Memory B cell (primary cell): ENCODE measurements at regions not wholly inside any gene's neighbourhood (a gene's known extent, or its start where the extent isn't known, plus 50 kb on each side); places are given as distances from the start of the nearest gene placed in this dataset.
A peak's percentile ranks its signal among the peaks of the same experiment; 100 is the strongest.

ENCODE experiments used
- ATAC-seq: fragments of 150-1000 bp; cut with Tn5 transposase; 2 replicates; pipeline ENCODE4 v1.10.0; 2021; ENCODE audit warnings: low read depth, mild to moderate bottlenecking, moderate library complexity
- DNase-seq, 2 donors: peaks; one replicate each; pipeline ENCODE4 v3.0.0; 2022; ENCODE audit warnings: low spot score in 2 of 2
- H3K27ac Mint-ChIP-seq: one replicate; pipeline ENCODE4 v1.8.0; 2022; ENCODE audit warnings: mild to moderate bottlenecking, moderate library complexity, mixed read lengths
- H3K27me3 Mint-ChIP-seq: one replicate; pipeline ENCODE4 v1.8.0; 2022; ENCODE audit warnings: mixed read lengths
- H3K36me3 Mint-ChIP-seq: one replicate; pipeline ENCODE4 v1.8.0; 2022; ENCODE audit warnings: mild to moderate bottlenecking, mixed read lengths
- H3K4me1 Mint-ChIP-seq: one replicate; pipeline ENCODE4 v1.8.0; 2022; ENCODE audit warnings: mixed read lengths
- H3K4me3 Mint-ChIP-seq: one replicate; pipeline ENCODE4 v1.8.0; 2022; ENCODE audit warnings: mild to moderate bottlenecking, moderate library complexity, mixed read lengths
- H3K9me3 Mint-ChIP-seq: one replicate; pipeline ENCODE4 v1.8.0; 2022; ENCODE audit warnings: mixed read lengths

DNA sequence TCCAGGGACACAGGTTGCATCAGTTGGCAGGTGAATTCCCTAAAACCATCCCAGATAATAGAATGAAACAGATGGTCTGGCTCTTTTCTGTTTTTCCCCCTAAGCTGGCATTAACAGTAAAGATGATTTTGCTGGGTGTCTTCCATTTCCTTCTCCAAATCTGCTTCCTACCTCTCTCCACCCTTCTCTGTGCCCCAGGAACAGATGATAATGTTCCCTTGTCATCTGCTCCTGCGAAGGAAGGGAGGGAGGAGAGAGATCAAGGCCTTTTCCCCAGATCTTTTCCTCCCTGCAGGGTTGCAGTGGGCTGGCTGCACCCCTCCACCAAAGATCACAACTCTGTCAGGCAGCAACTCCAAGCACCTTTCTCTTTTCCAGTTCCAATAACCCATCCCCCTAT, 156.5 kb upstream of the PRDM1 start:
- H3K4me3 Mint-ChIP-seq, result no peak overlapping the region
- ATAC-seq (no peak), DNase-seq (no peak)
- no peaks in the 10 kb centered on the region for H3K27me3 Mint-ChIP-seq
- no peaks in the 10 kb centered on the region for H3K9me3 Mint-ChIP-seq
- no peaks in the 10 kb centered on the region for H3K36me3 Mint-ChIP-seq
- H3K4me1 Mint-ChIP-seq, result no peaks in the 10 kb centered on the region
- H3K27ac Mint-ChIP-seq, result no peak overlapping the region

DNA sequence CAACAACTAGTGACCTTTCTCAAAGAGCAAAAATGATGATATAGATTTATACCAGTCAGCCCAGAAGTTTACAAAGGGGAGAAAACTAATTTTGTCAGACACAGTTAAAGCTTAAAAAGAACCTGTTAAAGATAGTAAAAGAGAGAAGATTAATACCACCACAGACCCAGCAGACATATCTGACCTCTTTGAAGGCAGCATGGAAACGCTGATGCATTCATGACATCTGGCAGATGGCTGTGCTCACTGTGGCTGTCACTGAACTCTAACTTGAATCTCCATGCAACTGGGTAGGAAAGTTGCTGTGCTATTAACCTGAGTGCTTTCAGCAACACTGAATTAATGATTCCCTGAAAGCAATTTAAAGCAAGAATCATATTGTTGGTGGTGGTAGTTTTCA, 159.8 kb upstream of the PRDM1 start:
- H3K9me3 Mint-ChIP-seq, result no peaks in the 10 kb centered on the region
- no peak for ATAC-seq
- H3K27me3 Mint-ChIP-seq, result peaks cover 10% of the 10 kb centered on the region

DNA sequence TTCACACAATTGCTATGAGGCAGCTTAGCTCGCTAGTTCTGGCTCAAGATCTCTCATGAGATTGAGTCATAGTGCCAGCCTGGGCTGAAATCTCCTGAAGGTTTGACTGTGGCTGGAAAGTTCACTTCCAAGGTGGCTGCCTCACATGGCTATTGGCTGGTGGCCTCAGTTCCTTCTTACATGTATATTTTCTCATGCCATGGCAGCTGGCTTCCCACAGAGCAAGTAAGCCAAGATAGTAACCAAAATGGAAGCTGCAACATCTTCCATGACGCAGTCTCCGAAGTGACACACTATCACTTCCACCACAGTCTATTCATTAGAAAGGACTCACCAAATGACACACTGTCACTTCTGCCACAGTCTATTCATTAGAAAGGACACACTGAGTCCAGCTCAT, 160.4 kb upstream of the PRDM1 start:
- Mint-ChIP-seq H3K4me3 (no peak overlapping the region), H3K4me1 (no peaks in the 10 kb centered on the region), H3K36me3 (no peaks in the 10 kb centered on the region), H3K9me3 (no peaks in the 10 kb centered on the region), H3K27ac (no peak overlapping the region), H3K27me3 (peaks cover 10% of the 10 kb centered on the region)
- ATAC-seq (no peak), DNase-seq (no peak)

More for the DNA sequence above, 159.8 kb upstream of the PRDM1 start:
- Mint-ChIP-seq H3K4me1 (no peaks in the 10 kb centered on the region), H3K36me3 (no peaks in the 10 kb centered on the region), H3K4me3 (no peak overlapping the region), H3K27ac (no peak overlapping the region)
- DNase-seq, result no peak

DNA sequence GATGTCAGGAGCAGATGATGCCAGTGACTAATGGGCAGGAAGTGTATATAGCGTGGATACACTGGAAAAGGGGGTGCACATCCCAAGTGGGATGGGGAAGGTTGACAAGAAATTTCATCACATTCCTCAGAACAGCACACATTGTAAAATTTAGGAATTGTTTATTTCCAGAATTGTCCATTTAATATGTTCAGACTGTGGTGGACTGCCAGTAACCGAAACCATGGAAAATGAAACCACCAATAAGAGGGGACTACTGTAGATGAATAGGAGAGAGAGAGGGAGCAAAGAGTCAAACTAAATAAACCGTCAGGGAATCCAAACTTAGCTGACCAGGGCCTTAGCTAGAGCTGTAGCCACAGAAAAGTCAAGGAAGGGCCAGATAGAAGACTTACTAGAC, 164.4 kb upstream of the PRDM1 start:
- no peak overlapping the region for H3K4me3 Mint-ChIP-seq
- no peak for ATAC-seq
- H3K9me3 Mint-ChIP-seq, result no peaks in the 10 kb centered on the region
- no peak overlapping the region for H3K27ac Mint-ChIP-seq
- no peak for DNase-seq
- no peaks in the 10 kb centered on the region for H3K36me3 Mint-ChIP-seq
- H3K4me1 Mint-ChIP-seq, result no peaks in the 10 kb centered on the region
- H3K27me3 Mint-ChIP-seq, result peaks cover 14% of the 10 kb centered on the region

DNA sequence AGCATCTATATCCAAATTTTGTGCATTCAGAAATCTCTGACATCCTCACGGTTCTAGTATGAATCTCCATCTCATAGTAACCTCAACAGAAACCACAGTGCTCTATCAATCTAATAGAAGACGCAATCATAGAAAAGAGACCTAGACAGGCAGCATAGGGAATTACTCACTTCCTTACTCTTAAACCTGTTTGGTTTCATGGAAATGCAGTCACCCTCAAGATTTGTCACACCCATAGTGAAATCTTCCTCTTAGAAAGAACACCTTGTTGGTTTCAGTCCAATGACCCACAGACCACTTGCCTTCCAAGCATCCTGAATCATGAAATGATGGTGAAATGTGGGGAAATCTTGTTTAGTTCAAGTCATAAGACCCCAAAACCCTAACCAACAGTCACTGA, 166.1 kb upstream of the PRDM1 start:
- no peak for DNase-seq
- no peaks in the 10 kb centered on the region for H3K4me1 Mint-ChIP-seq
- H3K27me3 Mint-ChIP-seq, result peaks cover 17% of the 10 kb centered on the region
- no peaks in the 10 kb centered on the region for H3K36me3 Mint-ChIP-seq
- no peaks in the 10 kb centered on the region for H3K9me3 Mint-ChIP-seq
- ATAC-seq, result no peak
- H3K4me3 Mint-ChIP-seq, result no peak overlapping the region
- H3K27ac Mint-ChIP-seq, result no peak overlapping the region

DNA sequence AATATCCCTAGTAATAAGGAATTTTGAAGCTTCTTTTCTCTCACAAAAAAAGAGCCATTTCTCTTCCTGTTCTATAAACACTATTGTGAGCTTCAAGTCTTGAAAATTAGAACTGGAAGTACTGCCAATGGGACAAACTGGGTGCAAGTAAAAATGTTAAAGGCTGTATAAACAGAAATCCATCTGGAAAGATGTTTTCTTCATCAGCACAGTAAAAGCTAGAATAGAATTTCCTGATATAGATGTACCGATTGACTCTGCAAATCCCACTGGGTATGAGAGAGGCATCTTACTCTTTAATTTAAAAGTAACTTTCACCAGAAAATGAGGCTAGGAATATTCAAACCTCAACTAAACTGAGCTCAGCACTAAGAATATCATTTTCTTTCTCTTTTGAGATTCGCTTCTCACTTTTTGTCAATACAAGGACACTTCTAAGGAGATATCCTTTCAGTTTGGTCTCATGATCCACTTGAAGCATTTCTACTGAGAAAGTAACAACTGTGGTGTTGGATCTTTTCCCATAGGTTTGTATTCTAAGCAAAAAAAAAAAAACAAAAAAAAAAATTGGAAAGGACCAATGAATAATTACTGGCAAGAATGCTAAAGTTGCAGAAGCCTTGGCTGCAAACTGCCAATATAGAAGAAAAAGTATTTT, 169.0 kb upstream of the PRDM1 start:
- no peak for DNase-seq
- ATAC-seq, result no peak
- H3K27ac Mint-ChIP-seq, result no peak overlapping the region
- no peaks in the 10 kb centered on the region for H3K36me3 Mint-ChIP-seq
- H3K4me3 Mint-ChIP-seq, result no peak overlapping the region
- H3K9me3 Mint-ChIP-seq, result no peaks in the 10 kb centered on the region
- H3K4me1 Mint-ChIP-seq, result no peaks in the 10 kb centered on the region
- peaks cover 12% of the 10 kb centered on the region for H3K27me3 Mint-ChIP-seq

DNA sequence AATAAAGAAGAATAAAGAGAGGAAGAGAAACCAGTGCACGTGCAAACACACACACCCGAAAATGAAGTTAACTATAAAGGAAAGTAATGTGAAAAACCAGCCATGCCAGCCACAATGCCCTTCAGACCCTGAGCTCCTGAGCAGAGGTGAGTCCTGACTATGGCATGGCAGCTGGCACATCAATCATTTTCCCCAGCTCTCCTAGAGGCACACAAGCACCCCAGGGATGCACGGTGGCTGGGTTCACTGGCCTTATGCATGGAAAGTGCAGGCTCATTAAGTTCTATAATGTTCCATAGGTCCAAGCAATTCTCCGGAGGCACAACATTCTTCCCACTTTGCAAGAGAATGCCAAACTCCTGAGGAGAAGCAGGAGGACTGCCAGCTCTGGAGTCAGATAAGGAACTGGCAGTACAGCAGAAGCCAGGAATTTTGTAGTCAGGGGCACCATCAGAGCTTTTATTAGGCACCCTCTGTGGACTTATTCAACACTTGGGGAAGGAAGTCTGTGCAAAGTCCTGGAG, 175.0 kb upstream of the PRDM1 start:
- ATAC-seq, result no peak
- Mint-ChIP-seq H3K27ac (no peak overlapping the region), H3K9me3 (no peaks in the 10 kb centered on the region), H3K27me3 (peaks cover 4% of the 10 kb centered on the region), H3K36me3 (no peaks in the 10 kb centered on the region), H3K4me3 (no peak overlapping the region), H3K4me1 (peaks cover 4% of the 10 kb centered on the region)
- DNase-seq, result no peak

DNA sequence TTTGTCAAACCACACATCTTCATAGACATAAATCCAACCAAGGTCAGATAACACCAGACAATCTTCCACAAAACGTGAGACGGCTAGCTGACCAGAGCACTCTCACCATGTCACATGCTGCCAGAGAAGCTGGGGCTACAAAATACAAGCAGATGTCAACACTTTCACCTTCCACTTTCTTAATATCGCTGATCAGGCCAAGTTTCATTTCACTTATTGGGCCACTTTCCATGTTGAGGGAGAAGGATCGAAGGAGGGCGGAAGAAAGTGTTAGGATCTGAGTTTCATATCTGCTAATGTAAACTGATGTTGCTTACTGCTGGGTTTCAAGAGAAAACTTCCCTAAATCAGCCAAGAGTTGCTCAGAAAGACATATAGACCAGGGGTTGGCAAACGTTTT, 177.0 kb upstream of the PRDM1 start:
- Mint-ChIP-seq H3K9me3 (no peaks in the 10 kb centered on the region), H3K27me3 (peaks cover 6% of the 10 kb centered on the region), H3K36me3 (no peaks in the 10 kb centered on the region), H3K4me3 (no peak overlapping the region), H3K27ac (no peak overlapping the region), H3K4me1 (peaks cover 4% of the 10 kb centered on the region)
- DNase-seq (no peak), ATAC-seq (no peak)

DNA sequence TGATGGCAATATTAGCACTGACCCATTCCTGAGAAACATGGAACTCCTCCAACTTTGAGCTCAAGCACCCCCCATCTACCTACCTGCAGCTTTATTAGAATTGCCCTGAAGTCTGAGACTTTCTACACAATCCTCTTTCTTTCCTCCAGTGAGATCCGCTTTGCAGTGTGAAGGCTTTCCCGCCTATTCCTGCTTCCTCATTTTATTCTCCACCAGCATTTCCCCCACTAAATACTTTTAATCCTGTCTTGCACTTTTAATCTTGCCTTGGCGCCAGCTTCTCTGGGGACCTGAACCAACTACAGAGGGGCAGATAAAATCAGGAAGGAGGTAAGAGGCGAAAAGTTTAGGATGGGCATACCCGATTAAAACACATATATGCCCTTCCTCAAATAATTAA, 178.1 kb upstream of the PRDM1 start:
- Mint-ChIP-seq H3K4me1 (peaks cover 4% of the 10 kb centered on the region), H3K36me3 (no peaks in the 10 kb centered on the region), H3K27ac (no peak overlapping the region), H3K9me3 (no peaks in the 10 kb centered on the region), H3K4me3 (no peak overlapping the region), H3K27me3 (peaks cover 6% of the 10 kb centered on the region)
- ATAC-seq, result no peak
- no peak for DNase-seq

DNA sequence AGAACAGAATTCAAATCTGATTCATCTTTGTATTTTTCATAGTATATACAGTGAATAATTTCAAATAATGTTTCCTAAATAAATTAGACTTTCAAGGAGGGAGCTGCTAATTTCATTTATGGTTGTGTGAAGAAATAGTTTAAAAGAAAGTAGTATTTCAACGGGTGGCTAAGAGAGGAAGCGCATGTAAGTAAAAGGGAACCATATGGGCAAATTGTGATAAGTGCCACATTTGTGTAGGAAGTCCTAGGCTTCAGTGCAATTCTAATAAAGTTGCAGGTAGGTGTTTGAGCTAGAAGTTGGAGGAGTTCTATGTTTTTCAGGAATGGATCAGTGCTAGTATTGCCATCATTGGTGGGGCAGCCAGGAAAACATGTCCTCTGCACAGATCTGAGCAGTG, 178.8 kb upstream of the PRDM1 start:
- H3K36me3 Mint-ChIP-seq, result no peaks in the 10 kb centered on the region

DNA sequence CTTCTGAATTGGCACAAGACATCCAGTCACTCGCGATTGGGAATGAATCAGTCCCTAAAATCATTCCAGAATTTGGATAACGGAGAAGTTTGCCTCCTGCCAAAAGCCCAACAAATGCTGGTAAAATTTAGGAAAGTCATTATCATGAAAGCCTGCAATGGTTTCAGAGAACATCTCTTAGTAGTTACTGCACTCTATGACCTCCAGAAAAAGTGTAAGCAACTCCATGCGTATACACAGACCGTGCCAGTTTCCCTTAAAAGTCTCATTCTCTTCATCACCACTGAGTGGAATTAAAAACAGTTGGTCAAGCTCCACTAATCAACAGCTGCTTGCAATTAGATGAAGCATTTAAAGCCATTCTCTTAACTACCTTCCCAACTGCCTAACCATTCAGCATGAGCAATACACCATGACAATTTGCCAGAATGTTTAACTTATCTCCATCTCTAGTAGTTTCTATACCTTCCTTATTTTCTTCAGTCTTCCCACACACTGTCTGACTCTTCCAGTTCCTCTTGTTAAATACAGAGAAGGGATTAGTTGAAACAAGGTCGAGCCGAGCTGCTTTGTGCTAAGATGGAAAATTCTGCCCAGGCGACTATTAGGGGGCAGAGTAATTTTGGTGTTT, 183.6 kb upstream of the PRDM1 start:
- Mint-ChIP-seq H3K4me3 (no peak overlapping the region), H3K27ac (no peak overlapping the region), H3K36me3 (no peaks in the 10 kb centered on the region), H3K27me3 (peaks cover 7% of the 10 kb centered on the region), H3K4me1 (peaks cover 3% of the 10 kb centered on the region), H3K9me3 (no peaks in the 10 kb centered on the region)
- ATAC-seq, result no peak
- no peak for DNase-seq

More for the DNA sequence above, 178.8 kb upstream of the PRDM1 start:
- DNase-seq, result no peak
- Mint-ChIP-seq H3K4me1 (peaks cover 4% of the 10 kb centered on the region), H3K9me3 (no peaks in the 10 kb centered on the region), H3K4me3 (no peak overlapping the region), H3K27me3 (peaks cover 6% of the 10 kb centered on the region), H3K27ac (no peak overlapping the region)
- no peak for ATAC-seq

DNA sequence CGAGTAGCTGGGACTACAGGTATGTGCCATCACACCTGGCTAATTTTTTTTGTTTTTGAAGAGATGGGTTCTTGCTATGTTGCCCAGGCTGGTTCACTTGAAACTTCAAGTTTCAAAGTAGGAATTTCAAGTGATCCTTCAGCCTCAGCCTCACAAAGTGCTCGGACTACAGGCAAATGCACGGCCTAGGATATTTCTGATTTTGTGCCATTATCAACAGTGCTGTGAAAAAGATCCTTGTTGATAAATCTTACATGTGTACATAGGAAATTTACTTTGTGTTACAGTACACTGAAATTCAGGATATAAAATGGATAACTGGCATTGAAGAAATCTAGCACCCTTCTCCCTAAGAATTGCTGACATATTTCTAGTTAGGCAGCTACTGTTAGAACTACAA, 184.6 kb upstream of the PRDM1 start:
- peaks cover 7% of the 10 kb centered on the region for H3K27me3 Mint-ChIP-seq
- DNase-seq (no peak), ATAC-seq (no peak)
- H3K4me3 Mint-ChIP-seq, result no peak overlapping the region
- no peak overlapping the region for H3K27ac Mint-ChIP-seq
- no peaks in the 10 kb centered on the region for H3K9me3 Mint-ChIP-seq
- no peaks in the 10 kb centered on the region for H3K36me3 Mint-ChIP-seq
- H3K4me1 Mint-ChIP-seq, result peaks cover 3% of the 10 kb centered on the region

DNA sequence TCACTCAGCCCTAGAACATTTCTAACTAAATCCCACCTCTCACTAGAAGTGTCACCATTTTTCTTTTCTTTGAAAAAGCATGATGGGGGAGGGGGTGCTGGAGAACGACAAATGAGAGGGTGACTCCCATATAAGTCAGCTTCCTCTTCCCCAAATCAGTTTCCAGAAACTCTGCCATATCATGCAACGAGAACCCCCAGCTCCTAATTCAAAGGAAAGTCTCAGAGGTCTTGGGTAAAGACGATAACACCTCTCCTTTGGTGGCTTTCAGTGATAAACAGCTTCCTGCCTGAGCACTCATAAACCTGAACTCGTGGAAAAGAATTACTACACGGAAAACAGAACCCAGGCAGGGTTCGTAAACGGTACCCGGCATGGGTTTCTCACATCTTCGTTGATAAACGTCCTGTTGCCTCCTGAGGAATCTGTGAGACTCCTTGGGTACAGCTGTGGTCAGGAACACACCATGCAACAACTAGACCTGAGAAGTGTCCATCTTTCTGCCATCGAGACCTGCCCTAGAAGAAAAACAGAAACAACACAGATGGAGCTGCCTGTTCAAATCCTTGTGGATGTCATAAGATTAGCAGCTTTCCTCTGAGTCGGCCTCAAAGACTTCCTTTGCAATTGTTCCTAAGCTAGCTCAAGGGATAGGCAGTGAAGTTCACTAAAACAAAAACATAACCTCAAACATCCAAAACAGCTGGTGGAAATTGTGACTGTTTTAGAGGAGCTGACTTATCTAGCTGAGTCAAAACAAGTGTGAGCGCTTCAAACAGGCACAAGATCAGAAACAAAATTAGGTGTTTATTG, 185.8 kb upstream of the PRDM1 start:
- DNase-seq (no peak), ATAC-seq (no peak)
- H3K4me1 Mint-ChIP-seq, result peaks cover 3% of the 10 kb centered on the region
- peak overlapping the region; percentile 28 for H3K4me3 Mint-ChIP-seq
- no peaks in the 10 kb centered on the region for H3K9me3 Mint-ChIP-seq
- H3K27ac Mint-ChIP-seq, result no peak overlapping the region
- no peaks in the 10 kb centered on the region for H3K36me3 Mint-ChIP-seq
- peaks cover 3% of the 10 kb centered on the region for H3K27me3 Mint-ChIP-seq

DNA sequence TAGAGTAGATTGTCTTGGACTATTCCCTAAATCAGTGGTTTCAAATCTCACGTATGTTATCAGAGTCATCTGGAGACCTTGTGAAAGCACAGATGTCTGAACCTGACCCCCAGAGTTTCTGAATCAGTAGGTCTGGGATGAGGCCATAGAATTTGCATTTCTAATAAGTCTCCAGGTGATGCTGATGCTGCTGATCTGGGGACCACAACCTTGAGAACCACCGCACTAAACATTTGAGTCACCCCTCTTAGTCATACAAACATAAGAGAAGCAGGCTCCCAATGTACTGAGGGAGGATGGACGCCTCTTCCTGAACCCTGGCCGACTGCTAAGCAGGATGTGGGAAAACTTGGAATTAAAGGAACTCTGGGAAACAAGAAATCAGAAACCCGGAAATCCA, 187.8 kb upstream of the PRDM1 start:
- Mint-ChIP-seq H3K4me1 (peaks cover 6% of the 10 kb centered on the region), H3K27me3 (peaks cover 3% of the 10 kb centered on the region), H3K9me3 (no peaks in the 10 kb centered on the region), H3K36me3 (no peaks in the 10 kb centered on the region), H3K4me3 (no peak overlapping the region), H3K27ac (no peak overlapping the region)
- ATAC-seq (no peak), DNase-seq (no peak)
